Tibial nerve (tissue), 3 donors: ENCODE measurements at regions not wholly inside any gene's neighbourhood (a gene's known extent, or its start where the extent isn't known, plus 50 kb on each side); places are given as distances from the start of the nearest gene placed in this dataset.

ENCODE experiments used
- CTCF ChIP-seq, 5 experiments: fragments of 200-600 bp in 3 of 5; fragments of 450-650 bp in 2 of 5; sonication (generic) in 3 of 5; IDR thresholded peaks; one replicate each; pipeline ENCODE4 v1.5.1; 2016 to 2019; ENCODE audit warnings: antibody characterized with exemption in 5 of 5, mild to moderate bottlenecking in 3 of 5, moderate library complexity in 2 of 5
- POLR2A ChIP-seq, 2 donors: fragments of 450-650 bp; IDR thresholded peaks; one replicate each; pipeline ENCODE4 v1.6.1; 2017; ENCODE audit warnings: antibody characterized with exemption in 2 of 2, mild to moderate bottlenecking in 2 of 2, moderate library complexity in 2 of 2

- no peak for TF ChIP-seq CTCF (IDR thresholded peaks at IDR 0.05)
- no peak for TF ChIP-seq POLR2A (IDR thresholded peaks at IDR 0.05)
Measured at GRCh38 chr6:99177736-99178135, 171.7 kb downstream of the FAXC start.
